ENCODE measurements at regions not wholly inside any gene's neighbourhood (a gene's known extent, or its start where the extent isn't known, plus 50 kb on each side); places are given as distances from the start of the nearest gene placed in this dataset.

DNA sequence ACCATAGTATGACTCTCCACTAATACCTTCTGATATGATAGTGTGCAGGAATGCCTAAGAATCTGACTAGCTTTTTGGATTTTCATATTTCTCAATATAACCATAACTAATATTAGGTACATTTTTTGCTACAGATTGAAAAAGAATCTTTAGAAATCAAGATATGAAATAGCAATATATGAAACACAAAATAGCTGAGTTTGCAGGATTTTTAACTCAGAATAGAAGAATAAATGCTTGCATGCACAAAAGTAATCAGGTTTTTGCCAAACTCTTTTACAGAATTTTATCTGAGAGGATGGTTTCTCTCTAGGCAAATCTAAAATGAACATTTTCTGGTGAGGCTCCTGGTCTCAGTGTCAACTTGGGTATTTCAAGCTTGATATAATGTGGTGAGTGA lies 402.6 kb downstream of the TMEM232 start:
- TF ChIP-seq, protein P1, sequence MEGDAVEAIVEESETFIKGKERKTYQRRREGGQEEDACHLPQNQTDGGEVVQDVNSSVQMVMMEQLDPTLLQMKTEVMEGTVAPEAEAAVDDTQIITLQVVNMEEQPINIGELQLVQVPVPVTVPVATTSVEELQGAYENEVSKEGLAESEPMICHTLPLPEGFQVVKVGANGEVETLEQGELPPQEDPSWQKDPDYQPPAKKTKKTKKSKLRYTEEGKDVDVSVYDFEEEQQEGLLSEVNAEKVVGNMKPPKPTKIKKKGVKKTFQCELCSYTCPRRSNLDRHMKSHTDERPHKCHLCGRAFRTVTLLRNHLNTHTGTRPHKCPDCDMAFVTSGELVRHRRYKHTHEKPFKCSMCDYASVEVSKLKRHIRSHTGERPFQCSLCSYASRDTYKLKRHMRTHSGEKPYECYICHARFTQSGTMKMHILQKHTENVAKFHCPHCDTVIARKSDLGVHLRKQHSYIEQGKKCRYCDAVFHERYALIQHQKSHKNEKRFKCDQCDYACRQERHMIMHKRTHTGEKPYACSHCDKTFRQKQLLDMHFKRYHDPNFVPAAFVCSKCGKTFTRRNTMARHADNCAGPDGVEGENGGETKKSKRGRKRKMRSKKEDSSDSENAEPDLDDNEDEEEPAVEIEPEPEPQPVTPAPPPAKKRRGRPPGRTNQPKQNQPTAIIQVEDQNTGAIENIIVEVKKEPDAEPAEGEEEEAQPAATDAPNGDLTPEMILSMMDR (IDR thresholded peaks at IDR 0.05), result no peak
- TF ChIP-seq POLR2AphosphoS5 (IDR thresholded peaks at IDR 0.05), result no peak
